SK-N-SH (cell line): ENCODE measurements at regions not wholly inside any gene's neighbourhood (a gene's known extent, or its start where the extent isn't known, plus 50 kb on each side); places are given as distances from the start of the nearest gene placed in this dataset.
"Not testable (repeated sequence)": the region's sequence is repeated elsewhere in the genome, so short reads cannot be mapped to it uniquely, and the experiment has no call there.

Source experiments
- CTCF ChIA-PET: fragments of 300-600, 350-600 bp; formaldehyde crosslinking; extraction: SDS; loops from one replicate; lab custom pipeline; 2021; lab: Yijun Ruan, JAX
- POLR2A ChIA-PET: fragments of 350-600 bp; sonication (Branson Sonifier 250); formaldehyde crosslinking; extraction: SDS; loops from one replicate; lab custom pipeline; 2020; ENCODE audit warnings: antibody characterized with exemption, inconsistent platforms; lab: Yijun Ruan, JAX
- DNase-seq: peaks from one replicate; pipeline ENCODE4 v3.0.0; 2012
- H2AFZ ChIP-seq: fragments of 200-600 bp; sonication (generic); 2 replicates; pipeline ENCODE4 v1.8.1; 2016; ENCODE audit warnings: antibody characterized with exemption, mild to moderate bottlenecking, low read depth
- H3F3A ChIP-seq: fragments of 200-600 bp; sonication (generic); replicated peaks from 2 replicates; pipeline ENCODE3; 2016; ENCODE audit warnings: antibody characterized with exemption, mild to moderate bottlenecking; ENCODE audit not compliant: insufficient read depth
- H3K27ac ChIP-seq, 2 experiments: fragments of 200-500 bp in 1 of 2; fragments of 200-600 bp in 1 of 2; sonication (Bioruptor generic) in 1 of 2; sonication (generic), shearing (Covaris generic) in 1 of 2; 2 replicates each; pipeline versions ENCODE4 v1.5.1 to v1.6.1; 2014 to 2016; ENCODE audit warnings: low read depth in 2 of 2, inconsistent platforms in 1 of 2, low read length in 1 of 2, mild to moderate bottlenecking in 1 of 2, mixed read lengths in 1 of 2
- H3K27me3 ChIP-seq: fragments of 200-600 bp; sonication (generic), shearing (Covaris generic); 2 replicates; pipeline ENCODE4 v1.6.1; 2016; ENCODE audit warnings: mixed run types; ENCODE audit not compliant: insufficient read depth
- H3K36me3 ChIP-seq, 2 experiments: fragments of 200-500 bp in 1 of 2; fragments of 200-600 bp in 1 of 2; sonication (Bioruptor generic) in 1 of 2; sonication (generic) in 1 of 2; replicated peaks in 1 of 2; 2 replicates each; pipeline versions ENCODE3 to v1.5.1; 2014 to 2016; ENCODE audit warnings: low read length in 1 of 2, mild to moderate bottlenecking in 1 of 2; ENCODE audit not compliant: insufficient read depth in 2 of 2, control insufficient read depth in 1 of 2
- H3K4me1 ChIP-seq, 2 experiments: fragments of 200-500 bp in 1 of 2; fragments of 200-600 bp in 1 of 2; sonication (Bioruptor generic) in 1 of 2; sonication (generic), shearing (Covaris generic) in 1 of 2; 2 replicates each; pipeline versions ENCODE4 v1.5.1 to v1.6.1; 2014 to 2016; ENCODE audit warnings: low read depth in 1 of 2, low read length in 1 of 2, mixed run types in 1 of 2; ENCODE audit not compliant: insufficient read depth in 2 of 2, control insufficient read depth in 1 of 2
- H3K4me2 ChIP-seq: fragments of 200-600 bp; sonication (generic), shearing (Covaris generic); 2 replicates; pipeline ENCODE4 v1.6.1; 2017; ENCODE audit warnings: mixed run types
- H3K4me3 ChIP-seq, 2 experiments: fragments of 200-500 bp in 1 of 2; fragments of 200-600 bp in 1 of 2; sonication (Bioruptor generic) in 1 of 2; sonication (generic), shearing (Covaris generic) in 1 of 2; 2 replicates each; pipeline versions ENCODE4 v1.5.1 to v1.8.1; 2014 to 2016; ENCODE audit warnings: low read depth in 2 of 2, inconsistent platforms in 1 of 2, low read length in 1 of 2, mild to moderate bottlenecking in 1 of 2, mixed read lengths in 1 of 2, moderate library complexity in 1 of 2
- H3K79me2 ChIP-seq: fragments of 200-600 bp; sonication (generic); 2 replicates; pipeline ENCODE4 v1.8.1; 2017; ENCODE audit warnings: mild to moderate bottlenecking; ENCODE audit not compliant: insufficient read depth
- H3K9ac ChIP-seq: fragments of 200-600 bp; sonication (generic); 2 replicates; pipeline ENCODE4 v1.6.1; 2017; ENCODE audit warnings: mixed run types
- H3K9me2 ChIP-seq: fragments of 200-600 bp; sonication (generic); 2 replicates; pipeline ENCODE4 v1.6.1; 2017; ENCODE audit warnings: mixed run types
- H3K9me3 ChIP-seq: fragments of 200-600 bp; sonication (generic); 2 replicates; pipeline ENCODE4 v1.6.1; 2017; ENCODE audit warnings: mixed run types, mild to moderate bottlenecking, moderate library complexity
- H4K20me1 ChIP-seq: fragments of 200-600 bp; sonication (generic); 2 replicates; pipeline ENCODE4 v1.6.1; 2017; ENCODE audit warnings: mild to moderate bottlenecking, mixed run types; ENCODE audit not compliant: insufficient read depth
- ELF1 ChIP-seq: IDR thresholded peaks from 2 replicates; pipeline ENCODE4 v1.4.0; 2012
- EP300 ChIP-seq, 2 experiments: IDR thresholded peaks; 2 replicates each; pipeline versions ENCODE4 v1.4.0 to v1.6.1; 2012; ENCODE audit warnings: borderline replicate concordance in 1 of 2, low read depth in 1 of 2, low read length in 1 of 2
- GABPA ChIP-seq: IDR thresholded peaks from 2 replicates; pipeline ENCODE4 v1.4.0; 2012; ENCODE audit warnings: low read depth, mild to moderate bottlenecking
- JUND ChIP-seq: IDR thresholded peaks from 2 replicates; pipeline ENCODE4 v1.4.0; 2012
- MEF2A ChIP-seq: IDR thresholded peaks from 2 replicates; pipeline ENCODE4 v1.4.0; 2012; ENCODE audit warnings: low read depth, borderline replicate concordance
- RCOR1 ChIP-seq: fragments of 150-350 bp; IDR thresholded peaks from 2 replicates; pipeline ENCODE4 v1.6.1; 2017; ENCODE audit warnings: antibody characterized with exemption, low read length
- SMC3 ChIP-seq: IDR thresholded peaks from 2 replicates; pipeline ENCODE4 v1.6.1; 2012; ENCODE audit warnings: low read depth, low read length, improper control_type of control experiment
- TCF12 ChIP-seq: IDR thresholded peaks from 2 replicates; pipeline ENCODE4 v1.4.0; 2012
- TEAD4 ChIP-seq: IDR thresholded peaks from 2 replicates; pipeline ENCODE4 v1.4.0; 2012; ENCODE audit warnings: mild to moderate bottlenecking, borderline replicate concordance; ENCODE audit not compliant: insufficient read depth
- USF1 ChIP-seq: IDR thresholded peaks from 2 replicates; pipeline ENCODE4 v1.4.0; 2012; ENCODE audit warnings: low read depth, borderline replicate concordance
- ZBTB33 ChIP-seq: IDR thresholded peaks from 2 replicates; pipeline ENCODE4 v1.4.0; 2012; ENCODE audit warnings: low read depth, borderline replicate concordance
- WGBS: methylation state at CpG from one replicate; pipeline ENCODE4 v1.1.6; 2017; ENCODE audit warnings: low lambda C conversion rate; 5-methylcytosine and 5-hydroxymethylcytosine counted together
- TF ChIP-seq, protein P1 (sequence below): IDR thresholded peaks from 2 replicates; pipeline ENCODE4; 2012
- TF ChIP-seq, protein P2 (sequence below): fragments of 200-600 bp; sonication (generic); IDR thresholded peaks from 2 replicates; pipeline ENCODE4 v1.6.1; 2017; ENCODE audit warnings: antibody characterized with exemption, mild to moderate bottlenecking, moderate library complexity
- TF ChIP-seq, protein P3 (sequence below): IDR thresholded peaks from 2 replicates; pipeline ENCODE4 v1.6.1; 2012; ENCODE audit warnings: mild to moderate bottlenecking, low read depth, low read length, moderate library complexity

DNA sequence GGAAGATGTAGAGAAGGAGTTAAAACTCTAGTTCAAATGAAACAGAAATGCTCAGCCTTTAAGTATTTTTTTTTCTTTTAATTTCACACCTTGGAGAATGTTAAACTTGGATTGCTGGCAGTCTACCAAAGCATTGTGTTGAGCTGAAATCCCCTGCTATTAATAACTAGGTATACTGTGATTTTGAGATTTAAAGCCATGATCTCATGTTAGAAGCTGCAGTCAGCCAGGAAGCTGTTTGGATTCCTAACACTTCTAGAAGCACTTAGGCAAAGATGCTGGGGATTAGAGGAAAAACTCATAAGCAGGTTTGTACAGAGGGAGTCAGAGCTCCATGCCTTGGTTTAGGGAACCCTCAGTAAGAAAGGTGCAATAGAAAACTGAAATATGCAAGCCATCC lies 141.4 kb downstream of the KIF4B start:
- Histone ChIP-seq H3K79me2 (no peaks in the 10 kb centered on the region), H3K4me2 (no peak overlapping the region), H3F3A (no peaks in the 10 kb centered on the region), H3K4me1 (no peaks in the 10 kb centered on the region), H3K36me3 (no peaks in the 10 kb centered on the region), H3K9ac (no peak overlapping the region), H2AFZ (no peak overlapping the region), H3K9me3 (no peaks in the 10 kb centered on the region), H3K9me2 (no peaks in the 10 kb centered on the region), H3K4me3 (no peak overlapping the region), H3K27me3 (no peaks in the 10 kb centered on the region), H3K27ac (no peak overlapping the region), H4K20me1 (no peaks in the 10 kb centered on the region)
- POLR2A ChIA-PET: no interaction called here
- TF ChIP-seq JUND (no peak), MEF2A (no peak), RCOR1 (no peak), ZBTB33 (no peak), ELF1 (no peak), USF1 (no peak), SMC3 (no peak), TEAD4 (no peak)
- TF ChIP-seq, protein P1, sequence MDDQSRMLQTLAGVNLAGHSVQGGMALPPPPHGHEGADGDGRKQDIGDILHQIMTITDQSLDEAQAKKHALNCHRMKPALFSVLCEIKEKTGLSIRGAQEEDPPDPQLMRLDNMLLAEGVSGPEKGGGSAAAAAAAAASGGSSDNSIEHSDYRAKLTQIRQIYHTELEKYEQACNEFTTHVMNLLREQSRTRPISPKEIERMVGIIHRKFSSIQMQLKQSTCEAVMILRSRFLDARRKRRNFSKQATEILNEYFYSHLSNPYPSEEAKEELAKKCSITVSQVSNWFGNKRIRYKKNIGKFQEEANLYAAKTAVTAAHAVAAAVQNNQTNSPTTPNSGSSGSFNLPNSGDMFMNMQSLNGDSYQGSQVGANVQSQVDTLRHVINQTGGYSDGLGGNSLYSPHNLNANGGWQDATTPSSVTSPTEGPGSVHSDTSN: no peak
- DNase-seq: no peak
- CTCF ChIA-PET: interaction anchor here (1.6 kb wide), 2 partner anchors 9 to 15 kb away, joined by 3 to 6 read pairs; no protein-coding TSS in a partner anchor

DNA sequence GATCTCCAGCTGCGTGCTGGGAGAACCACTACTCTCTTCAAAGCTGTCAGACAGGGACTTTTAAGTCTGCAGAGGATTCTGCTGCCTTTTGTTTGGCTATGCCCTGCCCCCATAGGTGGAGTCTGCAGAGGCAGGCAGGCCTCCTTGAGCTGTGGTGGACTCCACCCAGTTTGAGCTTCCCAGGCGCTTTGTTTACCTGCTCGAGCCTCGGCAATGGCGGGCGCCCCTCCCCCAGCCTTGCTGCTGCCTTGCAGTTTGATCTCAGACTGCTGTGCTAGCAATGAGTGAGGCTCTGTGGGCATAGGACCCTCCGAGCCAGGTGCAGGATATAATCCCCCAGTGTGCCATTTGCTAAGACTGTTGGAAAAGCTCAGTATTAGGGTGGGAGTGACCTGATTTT lies 149.5 kb downstream of the KIF4B start:
- H3K27me3 ChIP-seq, H3K79me2 ChIP-seq, H3K9ac ChIP-seq, H3K4me1 ChIP-seq, H3F3A ChIP-seq, H4K20me1 ChIP-seq, DNase-seq, H3K4me2 ChIP-seq, H3K4me3 ChIP-seq, POLR2A ChIA-PET, H3K27ac ChIP-seq, H3K9me3 ChIP-seq, H2AFZ ChIP-seq, H3K36me3 ChIP-seq, H3K9me2 ChIP-seq: not testable (repeated sequence)
- WGBS: 5% methylated on average over 7 of the region's 7 CpGs
- CTCF ChIA-PET: interaction anchor here (0.7 to 1.8 kb wide), 2 partner anchors 8 to 23 kb away, joined by 3 to 5 read pairs; no protein-coding TSS in a partner anchor

DNA sequence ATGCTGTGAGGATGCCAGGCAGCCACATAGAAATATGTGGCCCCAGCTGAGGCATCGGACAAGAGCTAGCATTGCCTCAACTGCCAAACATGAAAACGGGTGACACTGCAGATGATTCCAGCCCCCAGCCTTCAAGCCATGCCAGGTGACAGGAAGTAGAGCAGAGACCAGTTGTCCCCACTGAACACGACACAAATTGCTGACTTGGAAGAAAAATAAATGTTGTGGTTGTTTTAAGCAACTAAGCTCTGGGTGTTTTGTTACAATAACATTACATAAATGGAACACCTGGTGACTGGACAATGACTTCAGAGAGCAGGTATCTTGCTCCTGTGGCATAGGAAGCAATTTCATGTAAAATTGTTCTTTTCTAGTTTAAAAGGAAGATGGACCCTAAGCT lies 154.2 kb downstream of the KIF4B start:
- CTCF ChIA-PET: no interaction called here
- 2% methylated on average over 3 of the region's 3 CpGs for WGBS
- TF ChIP-seq RCOR1 (no peak), EP300 (IDR thresholded peaks at IDR 0.05; ENCODE audit: borderline replicate concordance in 1 of 2, low read depth in 1 of 2, low read length in 1 of 2) (no peak), MEF2A (no peak), TCF12 (no peak), GABPA (no peak)
- TF ChIP-seq, protein P2, sequence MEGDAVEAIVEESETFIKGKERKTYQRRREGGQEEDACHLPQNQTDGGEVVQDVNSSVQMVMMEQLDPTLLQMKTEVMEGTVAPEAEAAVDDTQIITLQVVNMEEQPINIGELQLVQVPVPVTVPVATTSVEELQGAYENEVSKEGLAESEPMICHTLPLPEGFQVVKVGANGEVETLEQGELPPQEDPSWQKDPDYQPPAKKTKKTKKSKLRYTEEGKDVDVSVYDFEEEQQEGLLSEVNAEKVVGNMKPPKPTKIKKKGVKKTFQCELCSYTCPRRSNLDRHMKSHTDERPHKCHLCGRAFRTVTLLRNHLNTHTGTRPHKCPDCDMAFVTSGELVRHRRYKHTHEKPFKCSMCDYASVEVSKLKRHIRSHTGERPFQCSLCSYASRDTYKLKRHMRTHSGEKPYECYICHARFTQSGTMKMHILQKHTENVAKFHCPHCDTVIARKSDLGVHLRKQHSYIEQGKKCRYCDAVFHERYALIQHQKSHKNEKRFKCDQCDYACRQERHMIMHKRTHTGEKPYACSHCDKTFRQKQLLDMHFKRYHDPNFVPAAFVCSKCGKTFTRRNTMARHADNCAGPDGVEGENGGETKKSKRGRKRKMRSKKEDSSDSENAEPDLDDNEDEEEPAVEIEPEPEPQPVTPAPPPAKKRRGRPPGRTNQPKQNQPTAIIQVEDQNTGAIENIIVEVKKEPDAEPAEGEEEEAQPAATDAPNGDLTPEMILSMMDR: no peak
- TF ChIP-seq, protein P3, sequence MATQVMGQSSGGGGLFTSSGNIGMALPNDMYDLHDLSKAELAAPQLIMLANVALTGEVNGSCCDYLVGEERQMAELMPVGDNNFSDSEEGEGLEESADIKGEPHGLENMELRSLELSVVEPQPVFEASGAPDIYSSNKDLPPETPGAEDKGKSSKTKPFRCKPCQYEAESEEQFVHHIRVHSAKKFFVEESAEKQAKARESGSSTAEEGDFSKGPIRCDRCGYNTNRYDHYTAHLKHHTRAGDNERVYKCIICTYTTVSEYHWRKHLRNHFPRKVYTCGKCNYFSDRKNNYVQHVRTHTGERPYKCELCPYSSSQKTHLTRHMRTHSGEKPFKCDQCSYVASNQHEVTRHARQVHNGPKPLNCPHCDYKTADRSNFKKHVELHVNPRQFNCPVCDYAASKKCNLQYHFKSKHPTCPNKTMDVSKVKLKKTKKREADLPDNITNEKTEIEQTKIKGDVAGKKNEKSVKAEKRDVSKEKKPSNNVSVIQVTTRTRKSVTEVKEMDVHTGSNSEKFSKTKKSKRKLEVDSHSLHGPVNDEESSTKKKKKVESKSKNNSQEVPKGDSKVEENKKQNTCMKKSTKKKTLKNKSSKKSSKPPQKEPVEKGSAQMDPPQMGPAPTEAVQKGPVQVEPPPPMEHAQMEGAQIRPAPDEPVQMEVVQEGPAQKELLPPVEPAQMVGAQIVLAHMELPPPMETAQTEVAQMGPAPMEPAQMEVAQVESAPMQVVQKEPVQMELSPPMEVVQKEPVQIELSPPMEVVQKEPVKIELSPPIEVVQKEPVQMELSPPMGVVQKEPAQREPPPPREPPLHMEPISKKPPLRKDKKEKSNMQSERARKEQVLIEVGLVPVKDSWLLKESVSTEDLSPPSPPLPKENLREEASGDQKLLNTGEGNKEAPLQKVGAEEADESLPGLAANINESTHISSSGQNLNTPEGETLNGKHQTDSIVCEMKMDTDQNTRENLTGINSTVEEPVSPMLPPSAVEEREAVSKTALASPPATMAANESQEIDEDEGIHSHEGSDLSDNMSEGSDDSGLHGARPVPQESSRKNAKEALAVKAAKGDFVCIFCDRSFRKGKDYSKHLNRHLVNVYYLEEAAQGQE: no peak

More for the DNA sequence above, 154.2 kb downstream of the KIF4B start:
- Histone ChIP-seq H3K36me3 (no peaks in the 10 kb centered on the region), H3K9me2 (no peaks in the 10 kb centered on the region), H3K4me3 (no peak overlapping the region), H3K9ac (no peak overlapping the region), H2AFZ (no peak overlapping the region), H3K4me1 (no peaks in the 10 kb centered on the region), H3K9me3 (no peaks in the 10 kb centered on the region), H3K79me2 (no peaks in the 10 kb centered on the region), H3K27ac (no peak overlapping the region), H3K27me3 (no peaks in the 10 kb centered on the region), H4K20me1 (no peaks in the 10 kb centered on the region), H3K4me2 (no peak overlapping the region), H3F3A (no peaks in the 10 kb centered on the region)
- POLR2A ChIA-PET: no interaction called here
- no peak for DNase-seq
